ENCODE measurements at regions not wholly inside any gene's neighbourhood (a gene's known extent, or its start where the extent isn't known, plus 50 kb on each side); places are given as distances from the start of the nearest gene placed in this dataset.

DNA sequence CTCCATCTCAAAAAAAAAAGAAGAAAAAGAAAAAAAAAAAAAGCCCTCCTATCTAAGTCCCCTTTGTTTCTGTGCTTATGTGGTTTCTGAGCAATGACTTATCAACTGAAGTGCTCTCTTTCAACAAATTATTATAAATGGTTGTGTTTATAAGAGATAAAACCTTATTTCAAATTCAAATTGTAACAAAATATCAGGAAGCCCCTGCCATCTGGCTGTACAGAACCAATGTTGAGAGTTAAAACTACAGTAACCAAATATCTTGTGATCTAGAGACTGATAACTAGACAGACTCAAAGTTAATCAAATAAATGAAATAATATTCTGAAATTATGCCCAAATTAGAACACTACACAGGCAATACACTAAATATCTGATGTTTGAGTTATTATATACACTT is 143.0 kb upstream of the CPNE8 start:
- intact Hi-C loops (cut with DNase I; ENCODE audit: low total_unique reads) (no loop called here), in situ Hi-C loops (cut with MboI; ENCODE audit: low sequenced_read_pairs in 4 of 4) (no loop called here)
- H3K4me3 ChIP-seq, result no peak overlapping the region
- H3K27ac ChIP-seq, result no peak overlapping the region
- no peak for DNase-seq
- H3K27me3 ChIP-seq, result no peaks in the 10 kb centered on the region
- H3K4me1 ChIP-seq, result no peaks in the 10 kb centered on the region
- no peak for ATAC-seq
- no peaks in the 10 kb centered on the region for H3K9me3 ChIP-seq
- H3K36me3 ChIP-seq, result no peaks in the 10 kb centered on the region
- TF ChIP-seq, protein P1, sequence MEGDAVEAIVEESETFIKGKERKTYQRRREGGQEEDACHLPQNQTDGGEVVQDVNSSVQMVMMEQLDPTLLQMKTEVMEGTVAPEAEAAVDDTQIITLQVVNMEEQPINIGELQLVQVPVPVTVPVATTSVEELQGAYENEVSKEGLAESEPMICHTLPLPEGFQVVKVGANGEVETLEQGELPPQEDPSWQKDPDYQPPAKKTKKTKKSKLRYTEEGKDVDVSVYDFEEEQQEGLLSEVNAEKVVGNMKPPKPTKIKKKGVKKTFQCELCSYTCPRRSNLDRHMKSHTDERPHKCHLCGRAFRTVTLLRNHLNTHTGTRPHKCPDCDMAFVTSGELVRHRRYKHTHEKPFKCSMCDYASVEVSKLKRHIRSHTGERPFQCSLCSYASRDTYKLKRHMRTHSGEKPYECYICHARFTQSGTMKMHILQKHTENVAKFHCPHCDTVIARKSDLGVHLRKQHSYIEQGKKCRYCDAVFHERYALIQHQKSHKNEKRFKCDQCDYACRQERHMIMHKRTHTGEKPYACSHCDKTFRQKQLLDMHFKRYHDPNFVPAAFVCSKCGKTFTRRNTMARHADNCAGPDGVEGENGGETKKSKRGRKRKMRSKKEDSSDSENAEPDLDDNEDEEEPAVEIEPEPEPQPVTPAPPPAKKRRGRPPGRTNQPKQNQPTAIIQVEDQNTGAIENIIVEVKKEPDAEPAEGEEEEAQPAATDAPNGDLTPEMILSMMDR (IDR thresholded peaks at IDR 0.05 in 4 of 5, conservative IDR thresholded peaks at IDR 0.05 in 1 of 5), result no peak
- no peak for TF ChIP-seq POLR2A (IDR thresholded peaks at IDR 0.05)

GRCh38 chr12:39047539-39048262 is 142.3 kb upstream of the CPNE8 start:
- no peak for ATAC-seq
- no peaks in the 10 kb centered on the region for H3K9me3 ChIP-seq
- no peak overlapping the region for H3K4me3 ChIP-seq
- in situ Hi-C loops (cut with MboI; ENCODE audit: low sequenced_read_pairs in 4 of 4), result no loop called here
- no peaks in the 10 kb centered on the region for H3K4me1 ChIP-seq
- no peak for DNase-seq
- H3K27me3 ChIP-seq, result no peaks in the 10 kb centered on the region
- H3K27ac ChIP-seq, result no peak overlapping the region
- TF ChIP-seq, protein P1 (IDR thresholded peaks at IDR 0.05 in 4 of 5, conservative IDR thresholded peaks at IDR 0.05 in 1 of 5), result no peak
- TF ChIP-seq POLR2A (IDR thresholded peaks at IDR 0.05), result no peak
- intact Hi-C loops (cut with DNase I; ENCODE audit: low total_unique reads), result no loop called here
- H3K36me3 ChIP-seq, result no peaks in the 10 kb centered on the region

DNA sequence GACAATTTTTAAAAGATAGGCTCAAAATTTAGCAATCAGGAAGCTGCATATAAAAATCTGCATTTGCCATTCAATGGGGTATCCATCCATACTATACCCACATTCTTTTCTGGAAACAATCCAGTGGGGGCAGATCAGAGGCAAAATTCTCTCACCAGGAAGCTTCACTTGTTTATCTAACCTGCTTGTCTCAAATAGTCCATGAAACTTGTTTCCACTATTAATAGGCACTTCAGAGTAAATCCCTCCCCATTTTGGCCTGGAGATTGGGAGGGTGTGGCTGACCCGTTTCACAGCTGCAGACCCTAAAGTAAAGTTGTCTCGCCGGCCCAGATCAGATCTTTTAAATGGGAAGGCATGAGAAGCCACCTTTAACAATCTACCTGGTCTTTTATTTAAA is 139.4 kb upstream of the CPNE8 start:
- TF ChIP-seq, protein P1 (IDR thresholded peaks at IDR 0.05 in 4 of 5, conservative IDR thresholded peaks at IDR 0.05 in 1 of 5), result no peak
- TF ChIP-seq POLR2A (IDR thresholded peaks at IDR 0.05), result no peak
- intact Hi-C loops (cut with DNase I; ENCODE audit: low total_unique reads) (no loop called here), in situ Hi-C loops (cut with MboI; ENCODE audit: low sequenced_read_pairs in 4 of 4) (no loop called here)
- DNase-seq (no peak), ATAC-seq (no peak)
- no peaks in the 10 kb centered on the region for H3K27me3 ChIP-seq
- no peaks in the 10 kb centered on the region for H3K9me3 ChIP-seq
- no peaks in the 10 kb centered on the region for H3K36me3 ChIP-seq
- H3K4me3 ChIP-seq, result no peak overlapping the region
- no peak overlapping the region for H3K27ac ChIP-seq
- H3K4me1 ChIP-seq, result no peaks in the 10 kb centered on the region

DNA sequence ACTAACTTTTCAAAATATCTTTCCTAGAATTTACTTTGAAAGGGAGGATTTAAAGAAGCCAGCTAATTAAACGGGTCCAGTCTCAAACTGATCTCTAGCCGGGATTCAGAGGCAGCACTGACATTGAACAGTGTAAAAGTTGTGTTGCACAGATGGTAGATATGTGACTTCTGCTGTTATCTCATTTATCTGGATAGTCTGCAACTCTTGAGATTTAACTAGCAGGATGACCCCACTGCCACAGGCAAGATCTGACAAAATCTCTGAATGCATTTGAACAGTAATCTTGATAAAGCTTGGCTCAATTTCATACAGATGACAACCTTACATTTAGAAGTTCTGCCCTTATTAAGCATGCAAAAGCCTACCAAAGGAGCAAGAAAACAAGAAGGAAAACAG is 138.0 kb upstream of the CPNE8 start:
- intact Hi-C loops (cut with DNase I; ENCODE audit: low total_unique reads) (no loop called here), in situ Hi-C loops (cut with MboI; ENCODE audit: low sequenced_read_pairs in 4 of 4) (no loop called here)
- Histone ChIP-seq H3K27ac (no peak overlapping the region), H3K4me1 (no peaks in the 10 kb centered on the region), H3K4me3 (no peak overlapping the region), H3K36me3 (no peaks in the 10 kb centered on the region), H3K27me3 (no peaks in the 10 kb centered on the region), H3K9me3 (no peaks in the 10 kb centered on the region)
- no peak for DNase-seq
- no peak for ATAC-seq
- TF ChIP-seq POLR2A (IDR thresholded peaks at IDR 0.05), result no peak
- TF ChIP-seq, protein P1 (IDR thresholded peaks at IDR 0.05 in 4 of 5, conservative IDR thresholded peaks at IDR 0.05 in 1 of 5), result no peak

GRCh38 chr12:39040275-39040674 is 134.9 kb upstream of the CPNE8 start:
- DNase-seq, result no peak
- H3K36me3 ChIP-seq, result no peaks in the 10 kb centered on the region
- in situ Hi-C loops (cut with MboI; ENCODE audit: low sequenced_read_pairs in 4 of 4) (no loop called here), intact Hi-C loops (cut with DNase I; ENCODE audit: low total_unique reads) (no loop called here)
- TF ChIP-seq, protein P1 (IDR thresholded peaks at IDR 0.05 in 4 of 5, conservative IDR thresholded peaks at IDR 0.05 in 1 of 5), result no peak
- no peak for TF ChIP-seq POLR2A (IDR thresholded peaks at IDR 0.05)
- no peaks in the 10 kb centered on the region for H3K9me3 ChIP-seq
- H3K4me3 ChIP-seq, result no peak overlapping the region
- no peaks in the 10 kb centered on the region for H3K4me1 ChIP-seq
- no peak overlapping the region for H3K27ac ChIP-seq
- H3K27me3 ChIP-seq, result no peaks in the 10 kb centered on the region
- ATAC-seq, result no peak

All from gastrocnemius medialis (tissue), 4 donors.